Breast epithelium (tissue), 4 donors: ENCODE measurements at regions not wholly inside any gene's neighbourhood (a gene's known extent, or its start where the extent isn't known, plus 50 kb on each side); places are given as distances from the start of the nearest gene placed in this dataset.

Experiments
- DNase-seq, 2 donors: peaks; one replicate each; pipeline ENCODE4 v3.0.0-alpha.2; 2019; ENCODE audit warnings: low spot score in 2 of 2
- H3K27ac ChIP-seq, 2 donors: fragments of 200-600 bp; sonication (generic) in 1 of 2; one replicate each; pipeline ENCODE4 v1.5.1; 2016 to 2019; ENCODE audit warnings: mild to moderate bottlenecking in 1 of 2
- H3K27me3 ChIP-seq, 2 donors: fragments of 200-600 bp; sonication (generic) in 1 of 2; one replicate each; pipeline versions ENCODE4 v1.5.1 to v1.6.0; 2017 to 2019; ENCODE audit warnings: control low read depth in 1 of 2, mild to moderate bottlenecking in 1 of 2
- H3K36me3 ChIP-seq: fragments of 200-600 bp; one replicate; pipeline ENCODE4 v1.5.1; 2019
- H3K4me1 ChIP-seq, 2 donors: fragments of 200-600 bp; sonication (generic); one replicate each; pipeline ENCODE4 v1.5.1; 2016 to 2019; ENCODE audit warnings: control low read depth in 1 of 2
- H3K4me3 ChIP-seq, 3 donors: fragments of 200-600 bp; sonication (generic); 1 replicate in 2 of 3; 2 replicates in 1 of 3; pipeline ENCODE4 v1.5.1; 2016 to 2019; ENCODE audit warnings: mild to moderate bottlenecking in 3 of 3, moderate library complexity in 2 of 3
- H3K9me3 ChIP-seq, 2 donors: fragments of 200-600 bp; sonication (generic) in 1 of 2; one replicate each; pipeline ENCODE4 v1.5.1; 2016 to 2019; ENCODE audit warnings: control low read depth in 1 of 2
- POLR2A ChIP-seq: fragments of 450-650 bp; IDR thresholded peaks from one replicate; pipeline ENCODE4 v1.6.1; 2016; ENCODE audit warnings: antibody characterized with exemption, mild to moderate bottlenecking, moderate library complexity
- POLR2AphosphoS5 ChIP-seq, 3 donors: sonication (generic); formaldehyde crosslinking; IDR thresholded peaks; one replicate each; pipeline ENCODE4 v1.6.1; 2017; ENCODE audit warnings: antibody characterized with exemption in 3 of 3
- intact Hi-C: fragments of 100-400 bp; cut with DNase I; formaldehyde crosslinking; loops from one replicate; pipeline ENCODE4 v1.15.1; 2023; ENCODE audit warnings: low total_unique reads
- TF ChIP-seq, protein P1 (sequence below), 3 donors: fragments of 450-650 bp; IDR thresholded peaks; one replicate each; pipeline ENCODE4 v1.5.1; 2016 to 2017; ENCODE audit warnings: antibody characterized with exemption in 3 of 3, mild to moderate bottlenecking in 3 of 3, moderate library complexity in 3 of 3

- TF ChIP-seq POLR2AphosphoS5 (IDR thresholded peaks at IDR 0.05), result no peak
- TF ChIP-seq, protein P1, sequence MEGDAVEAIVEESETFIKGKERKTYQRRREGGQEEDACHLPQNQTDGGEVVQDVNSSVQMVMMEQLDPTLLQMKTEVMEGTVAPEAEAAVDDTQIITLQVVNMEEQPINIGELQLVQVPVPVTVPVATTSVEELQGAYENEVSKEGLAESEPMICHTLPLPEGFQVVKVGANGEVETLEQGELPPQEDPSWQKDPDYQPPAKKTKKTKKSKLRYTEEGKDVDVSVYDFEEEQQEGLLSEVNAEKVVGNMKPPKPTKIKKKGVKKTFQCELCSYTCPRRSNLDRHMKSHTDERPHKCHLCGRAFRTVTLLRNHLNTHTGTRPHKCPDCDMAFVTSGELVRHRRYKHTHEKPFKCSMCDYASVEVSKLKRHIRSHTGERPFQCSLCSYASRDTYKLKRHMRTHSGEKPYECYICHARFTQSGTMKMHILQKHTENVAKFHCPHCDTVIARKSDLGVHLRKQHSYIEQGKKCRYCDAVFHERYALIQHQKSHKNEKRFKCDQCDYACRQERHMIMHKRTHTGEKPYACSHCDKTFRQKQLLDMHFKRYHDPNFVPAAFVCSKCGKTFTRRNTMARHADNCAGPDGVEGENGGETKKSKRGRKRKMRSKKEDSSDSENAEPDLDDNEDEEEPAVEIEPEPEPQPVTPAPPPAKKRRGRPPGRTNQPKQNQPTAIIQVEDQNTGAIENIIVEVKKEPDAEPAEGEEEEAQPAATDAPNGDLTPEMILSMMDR (IDR thresholded peaks at IDR 0.05), result no peak
- no peak for TF ChIP-seq POLR2A
- Histone ChIP-seq H3K4me1 (no peaks in the 10 kb centered on the region), H3K36me3 (no peaks in the 10 kb centered on the region), H3K9me3 (no peaks in the 10 kb centered on the region), H3K4me3 (no peak overlapping the region), H3K27ac (no peak overlapping the region), H3K27me3 (no peaks in the 10 kb centered on the region)
- DNase-seq, result no peak
- intact Hi-C loops, result no loop called here
Measured at GRCh38 chr15:48010316-48010715, 110.5 kb upstream of the SLC24A5 start.

GRCh38 chr15:48012191-48012590 lies 108.6 kb upstream of the SLC24A5 start:
- no peaks in the 10 kb centered on the region for H3K27me3 ChIP-seq
- H3K36me3 ChIP-seq, result no peaks in the 10 kb centered on the region
- H3K4me3 ChIP-seq, result no peak overlapping the region
- no peaks in the 10 kb centered on the region for H3K9me3 ChIP-seq
- intact Hi-C loops, result no loop called here
- TF ChIP-seq, protein P1 (IDR thresholded peaks at IDR 0.05), result no peak
- TF ChIP-seq POLR2AphosphoS5 (IDR thresholded peaks at IDR 0.05) (no peak), POLR2A (no peak)
- no peak overlapping the region for H3K27ac ChIP-seq
- no peak for DNase-seq
- H3K4me1 ChIP-seq, result no peaks in the 10 kb centered on the region

GRCh38 chr15:48016865-48017264 lies 103.9 kb upstream of the SLC24A5 start:
- Histone ChIP-seq H3K27ac (no peak overlapping the region), H3K4me1 (no peaks in the 10 kb centered on the region)
- intact Hi-C loops, result loop anchor here (5.0 kb wide), 1 partner anchor 240 kb away; no protein-coding TSS in a partner anchor

DNA sequence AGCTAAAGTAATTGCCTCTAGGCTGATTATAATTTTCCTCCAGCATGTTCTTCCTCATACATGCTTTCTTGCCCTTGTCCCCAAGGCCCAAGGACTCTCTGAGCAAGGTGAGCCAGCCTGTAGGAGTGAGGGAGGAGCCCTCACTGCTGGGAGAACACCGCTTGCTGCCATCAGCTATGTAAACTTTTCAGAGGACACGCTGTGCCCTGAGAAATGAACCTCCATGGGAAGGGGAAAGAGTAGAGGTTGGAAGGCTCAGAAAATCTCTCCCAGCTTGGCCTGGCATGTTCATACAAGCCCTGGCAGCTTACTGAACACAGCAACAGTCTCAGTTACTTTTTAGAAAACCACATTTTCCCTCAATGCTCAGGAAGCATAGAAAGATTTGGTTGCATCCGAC lies 103.0 kb upstream of the SLC24A5 start:
- H3K9me3 ChIP-seq, result no peaks in the 10 kb centered on the region
- no peaks in the 10 kb centered on the region for H3K27me3 ChIP-seq
- no peak overlapping the region for H3K27ac ChIP-seq
- no peak for TF ChIP-seq POLR2A
- TF ChIP-seq, protein P1 (IDR thresholded peaks at IDR 0.05), result no peak
- intact Hi-C loops, result loop anchor here (5.0 kb wide), 1 partner anchor 240 kb away; no protein-coding TSS in a partner anchor
- H3K36me3 ChIP-seq, result no peaks in the 10 kb centered on the region
- no peak overlapping the region for H3K4me3 ChIP-seq
- DNase-seq, result no peak
- no peaks in the 10 kb centered on the region for H3K4me1 ChIP-seq

More at GRCh38 chr15:48016865-48017264, 103.9 kb upstream of the SLC24A5 start:
- DNase-seq, result no peak
- H3K4me3 ChIP-seq, result no peak overlapping the region
- no peaks in the 10 kb centered on the region for H3K27me3 ChIP-seq
- no peaks in the 10 kb centered on the region for H3K9me3 ChIP-seq
- TF ChIP-seq, protein P1 (IDR thresholded peaks at IDR 0.05), result no peak
- TF ChIP-seq POLR2A, result no peak
- no peak for TF ChIP-seq POLR2AphosphoS5 (IDR thresholded peaks at IDR 0.05)
- no peaks in the 10 kb centered on the region for H3K36me3 ChIP-seq

- Histone ChIP-seq H3K4me1 (no peaks in the 10 kb centered on the region), H3K4me3 (no peak overlapping the region), H3K9me3 (no peaks in the 10 kb centered on the region), H3K27ac (no peak overlapping the region), H3K27me3 (no peaks in the 10 kb centered on the region), H3K36me3 (no peaks in the 10 kb centered on the region)
- DNase-seq, result no peak
- intact Hi-C loops, result no loop called here
- TF ChIP-seq POLR2AphosphoS5 (IDR thresholded peaks at IDR 0.05), result no peak
- TF ChIP-seq POLR2A, result no peak
- TF ChIP-seq, protein P1 (IDR thresholded peaks at IDR 0.05), result no peak
Measured at GRCh38 chr15:48020166-48020565, 100.6 kb upstream of the SLC24A5 start.
